OCI-LY3 (cell line): ENCODE measurements at regions not wholly inside any gene's neighbourhood (a gene's known extent, or its start where the extent isn't known, plus 50 kb on each side); places are given as distances from the start of the nearest gene placed in this dataset.

Experiments used
- H2AFZ ChIP-seq: fragments of 200-600, 300-600 bp; shearing (Covaris generic); 2 replicates; pipeline ENCODE4 v1.6.0; 2014; ENCODE audit warnings: antibody characterized with exemption, low read depth, low read length
- H3K27ac ChIP-seq: fragments of 200-600, 300-600 bp; sonication (generic); 2 replicates; pipeline ENCODE4 v1.5.1; 2014; ENCODE audit warnings: mild to moderate bottlenecking, low read length, moderate library complexity, mixed read lengths
- H3K27me3 ChIP-seq: fragments of 200-600, 300-600 bp; sonication (generic); 2 replicates; pipeline ENCODE4 v1.6.1; 2014; ENCODE audit warnings: low read depth, low read length, mixed read lengths
- H3K36me3 ChIP-seq: fragments of 200-600, 300-600 bp; sonication (generic); replicated peaks from 2 replicates; pipeline ENCODE3; 2014; ENCODE audit warnings: low read depth, low read length, mixed read lengths
- H3K4me1 ChIP-seq: fragments of 300-600, 200-600 bp; sonication (generic); 2 replicates; pipeline ENCODE4 v1.6.1; 2014; ENCODE audit warnings: low read length, mixed read lengths
- H3K4me2 ChIP-seq: fragments of 200-600, 300-600 bp; sonication (generic); 2 replicates; pipeline ENCODE4 v1.6.1; 2014; ENCODE audit warnings: low read length, mixed read lengths
- H3K4me3 ChIP-seq: fragments of 300-600, 200-600 bp; sonication (generic); 2 replicates; pipeline ENCODE4 v1.5.1; 2014; ENCODE audit warnings: antibody characterized with exemption, mild to moderate bottlenecking, low read length, moderate library complexity
- H3K79me2 ChIP-seq: fragments of 300-600, 200-600 bp; shearing (Covaris generic); 2 replicates; pipeline ENCODE4 v1.6.1; 2014; ENCODE audit warnings: mild to moderate bottlenecking, low read length, mixed read lengths
- H3K9ac ChIP-seq: fragments of 300-600, 200-600 bp; shearing (Covaris generic); 2 replicates; pipeline ENCODE4 v1.6.0; 2014; ENCODE audit warnings: mild to moderate bottlenecking, low read length, moderate library complexity
- H3K9me3 ChIP-seq: fragments of 200-600, 300-600 bp; shearing (Covaris generic); 2 replicates; pipeline ENCODE4 v1.6.1; 2014; ENCODE audit warnings: low read length, mixed read lengths; ENCODE audit not compliant: insufficient read depth
- H4K20me1 ChIP-seq: fragments of 200-600, 300-600 bp; sonication (generic); 2 replicates; pipeline ENCODE4 v1.6.1; 2016; ENCODE audit warnings: low read length, mixed read lengths; ENCODE audit not compliant: insufficient read depth
- CTCF ChIP-seq: fragments of 200-600, 300-600 bp; sonication (generic); IDR thresholded peaks from 2 replicates; pipeline ENCODE4 v1.5.1; 2014; ENCODE audit warnings: antibody characterized with exemption, low read length, low read depth
- EZH2phosphoT487 ChIP-seq: fragments of 200-600 bp; shearing (Covaris generic); IDR thresholded peaks from 2 replicates; pipeline ENCODE4 v1.6.1; 2018; ENCODE audit warnings: antibody characterized with exemption, mixed run types, low read depth

GRCh38 chr2:16010951-16011620, 70.7 kb downstream of the MYCN start:
- Histone ChIP-seq H3K27me3 (peaks cover 13% of the 10 kb centered on the region; the same call in 1 of the 2 replicates), H3K79me2 (no peaks in the 10 kb centered on the region), H3K9ac (no peak overlapping the region), H3K4me2 (no peak overlapping the region), H3K4me1 (no peaks in the 10 kb centered on the region), H3K9me3 (no peaks in the 10 kb centered on the region), H3K36me3 (no peaks in the 10 kb centered on the region), H2AFZ (no peak overlapping the region), H4K20me1 (no peaks in the 10 kb centered on the region), H3K27ac (no peak overlapping the region), H3K4me3 (no peak overlapping the region)
- TF ChIP-seq CTCF (no peak), EZH2phosphoT487 (no peak)

DNA sequence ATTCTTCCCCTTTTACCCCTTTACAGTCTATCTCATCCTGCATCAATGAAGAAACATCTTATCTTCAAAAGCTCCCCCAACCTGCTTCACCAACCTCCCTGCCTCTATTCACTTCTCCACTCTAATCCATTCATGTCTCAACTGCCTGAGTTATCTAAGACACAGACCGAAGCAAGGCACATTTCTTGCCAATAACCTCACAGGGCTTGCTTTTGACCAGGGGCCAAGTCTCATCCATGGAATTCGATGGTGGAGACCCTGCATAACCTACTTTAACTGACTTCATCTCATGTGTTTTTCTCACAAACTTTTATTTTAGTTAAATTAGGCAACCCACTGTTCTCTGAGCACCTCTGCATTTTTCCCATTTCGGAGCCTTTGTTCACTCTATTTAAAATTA, 69.7 kb downstream of the MYCN start:
- Histone ChIP-seq H3K36me3 (no peaks in the 10 kb centered on the region), H3K27ac (no peak overlapping the region), H3K9me3 (no peaks in the 10 kb centered on the region), H3K4me2 (no peak overlapping the region), H3K9ac (no peak overlapping the region), H3K27me3 (peaks cover 13% of the 10 kb centered on the region; the same call in 1 of the 2 replicates), H4K20me1 (no peaks in the 10 kb centered on the region), H3K4me1 (no peaks in the 10 kb centered on the region), H3K79me2 (no peaks in the 10 kb centered on the region), H3K4me3 (no peak overlapping the region), H2AFZ (no peak overlapping the region)
- TF ChIP-seq EZH2phosphoT487 (no peak), CTCF (no peak)

GRCh38 chr2:16009560-16009959, 69.2 kb downstream of the MYCN start:
- Histone ChIP-seq H3K9me3 (no peaks in the 10 kb centered on the region), H3K9ac (no peak overlapping the region), H3K4me2 (no peak overlapping the region), H2AFZ (no peak overlapping the region), H3K4me3 (no peak overlapping the region), H3K4me1 (no peaks in the 10 kb centered on the region), H3K27me3 (peaks cover 13% of the 10 kb centered on the region; the same call in 1 of the 2 replicates), H3K27ac (no peak overlapping the region), H3K36me3 (no peaks in the 10 kb centered on the region), H3K79me2 (no peaks in the 10 kb centered on the region), H4K20me1 (no peaks in the 10 kb centered on the region)
- no peak for TF ChIP-seq EZH2phosphoT487
- TF ChIP-seq CTCF, result no peak

- no peak for TF ChIP-seq CTCF
- TF ChIP-seq EZH2phosphoT487, result no peak
- Histone ChIP-seq H3K4me1 (no peaks in the 10 kb centered on the region), H3K4me2 (no peak overlapping the region), H3K4me3 (no peak overlapping the region), H3K79me2 (no peaks in the 10 kb centered on the region), H3K27me3 (peaks cover 13% of the 10 kb centered on the region; the same call in 1 of the 2 replicates), H3K36me3 (no peaks in the 10 kb centered on the region), H3K9ac (no peak overlapping the region), H4K20me1 (no peaks in the 10 kb centered on the region), H3K27ac (no peak overlapping the region), H2AFZ (no peak overlapping the region), H3K9me3 (no peaks in the 10 kb centered on the region)
Measured at GRCh38 chr2:16008856-16009255, 68.5 kb downstream of the MYCN start.
